NB4 (cell line): ENCODE measurements at regions not wholly inside any gene's neighbourhood (a gene's known extent, or its start where the extent isn't known, plus 50 kb on each side); places are given as distances from the start of the nearest gene placed in this dataset.

Experiments
- DNase-seq: peaks from one replicate; pipeline ENCODE4 v3.0.0; 2010; ENCODE audit warnings: low read depth
- H3K4me3 ChIP-seq: one replicate; pipeline ENCODE4 v1.5.1; 2011; ENCODE audit warnings: mild to moderate bottlenecking, low read depth, low read length, moderate library complexity
- CTCF ChIP-seq: IDR thresholded peaks from one replicate; pipeline ENCODE4 v1.5.1; 2012; ENCODE audit warnings: low read depth, low read length
- MAX ChIP-seq: IDR thresholded peaks from 2 replicates; pipeline ENCODE4 v1.6.1; 2011; ENCODE audit warnings: low read depth, low read length
- MYC ChIP-seq: IDR thresholded peaks from 2 replicates; pipeline ENCODE4 v1.6.1; 2011; ENCODE audit warnings: low read depth, low read length
- POLR2A ChIP-seq: IDR thresholded peaks from 2 replicates; pipeline ENCODE4 v1.6.1; 2011; ENCODE audit warnings: mild to moderate bottlenecking; ENCODE audit not compliant: insufficient read length; ENCODE audit errors: extremely low read depth

DNA sequence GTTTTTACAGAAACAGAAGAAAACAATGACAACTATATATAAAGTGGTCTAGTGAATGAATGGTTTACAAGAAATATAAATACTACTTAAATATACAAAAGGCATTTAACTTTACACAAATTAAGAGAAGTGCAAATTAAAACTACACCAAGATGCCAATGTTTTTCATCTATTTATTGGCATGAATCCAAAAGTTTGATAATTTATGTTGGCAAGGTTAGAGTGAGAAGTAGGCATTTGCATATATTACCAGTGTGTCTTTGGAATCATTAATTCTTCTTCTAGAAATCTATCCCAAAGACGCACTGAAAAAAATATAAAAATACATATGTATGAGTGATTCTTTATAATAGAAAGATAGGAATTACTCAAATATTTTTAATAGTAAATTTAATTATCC lies 457.4 kb downstream of the MDFIC start:
- no peak overlapping the region for H3K4me3 ChIP-seq
- no peak for TF ChIP-seq POLR2A
- no peak for TF ChIP-seq CTCF
- TF ChIP-seq MYC, result no peak
- no peak for TF ChIP-seq MAX
- no peak for DNase-seq

- DNase-seq, result no peak
- TF ChIP-seq POLR2A (no peak), CTCF (no peak), MAX (no peak), MYC (no peak)
- no peak overlapping the region for H3K4me3 ChIP-seq
Measured at GRCh38 chr7:115368998-115369397, 447.1 kb downstream of the MDFIC start.

DNA sequence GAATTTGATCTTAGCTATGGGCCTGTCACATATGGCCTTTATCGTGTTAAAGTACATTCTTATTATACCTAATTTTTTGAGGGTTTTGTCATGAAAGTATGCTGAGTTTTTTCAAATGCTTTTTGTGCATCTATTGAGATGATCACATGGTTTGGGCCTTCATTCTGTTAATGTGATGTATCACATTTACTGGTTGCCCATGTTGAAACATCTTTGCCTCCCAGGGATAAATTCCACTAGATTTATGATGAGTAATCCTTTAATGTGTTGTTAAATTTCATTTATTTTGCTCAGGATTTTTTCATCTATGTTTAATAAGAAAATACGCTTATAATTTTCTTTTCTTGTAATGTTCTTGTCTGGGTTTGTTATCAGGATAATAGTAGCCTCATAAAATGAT lies 442.0 kb downstream of the MDFIC start:
- no peak overlapping the region for H3K4me3 ChIP-seq
- no peak for DNase-seq
- no peak for TF ChIP-seq MAX
- TF ChIP-seq POLR2A, result no peak
- no peak for TF ChIP-seq MYC

- DNase-seq, result no peak
- no peak overlapping the region for H3K4me3 ChIP-seq
- TF ChIP-seq MAX (no peak), POLR2A (no peak), CTCF (no peak), MYC (no peak)
Measured at GRCh38 chr7:115359955-115360354, 438.1 kb downstream of the MDFIC start.

- no peak for DNase-seq
- TF ChIP-seq POLR2A (no peak), CTCF (no peak), MYC (no peak), MAX (no peak)
- H3K4me3 ChIP-seq, result no peak overlapping the region
Measured at GRCh38 chr7:115359119-115359518, 437.2 kb downstream of the MDFIC start.

DNA sequence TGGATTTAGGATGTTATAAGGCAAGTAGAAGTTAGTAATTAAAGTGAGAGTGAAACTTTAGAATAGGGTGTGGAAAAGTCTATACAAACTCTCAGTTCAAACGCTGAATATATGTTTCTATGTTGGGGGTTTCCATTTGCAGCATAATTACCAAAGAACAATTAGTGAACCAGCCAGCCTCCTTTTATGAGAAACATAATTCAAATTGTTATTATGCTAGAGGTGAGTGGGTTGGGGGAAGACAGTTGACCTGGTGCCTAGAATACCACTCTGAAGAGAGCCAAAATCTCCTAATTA lies 435.8 kb downstream of the MDFIC start:
- H3K4me3 ChIP-seq, result no peak overlapping the region
- TF ChIP-seq MAX (no peak), CTCF (no peak), MYC (no peak)
- no peak for DNase-seq
